ENCODE measurements at regions not wholly inside any gene's neighbourhood (a gene's known extent, or its start where the extent isn't known, plus 50 kb on each side); places are given as distances from the start of the nearest gene placed in this dataset.

DNA sequence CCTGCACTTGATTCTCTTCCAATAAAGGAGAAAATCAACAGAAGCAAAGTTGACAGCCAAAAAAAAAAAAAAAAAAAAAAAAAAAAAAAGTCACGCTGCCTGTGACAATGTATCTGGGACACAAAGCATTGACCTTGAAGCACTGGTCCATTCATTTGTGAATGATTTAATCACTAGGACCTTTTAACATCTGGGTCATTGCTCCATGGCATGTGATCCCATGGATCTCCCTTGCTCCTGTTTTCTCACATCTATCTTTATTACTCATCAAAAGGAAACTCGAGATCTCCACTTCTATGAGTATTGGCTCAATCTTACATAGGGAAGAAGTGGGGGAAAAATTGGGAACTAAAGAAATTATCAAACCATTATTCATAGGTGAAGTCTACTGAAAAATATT lies 89.6 kb upstream of the SMIM30 start:
- Histone ChIP-seq H3K9me3 (ENCODE audit: control insufficient read depth, low read length) (no peaks in the 10 kb centered on the region), H3K4me3 (ENCODE audit: low read depth, low read length) (no peak overlapping the region), H3K9ac (no peak overlapping the region), H3K27me3 (ENCODE audit: control insufficient read depth, insufficient read depth, low read length) (no peaks in the 10 kb centered on the region), H3K4me1 (peaks cover 8% of the 10 kb centered on the region), H3K4me2 (ENCODE audit: low read length) (no peak overlapping the region), H2AFZ (no peak overlapping the region), H3K27ac (no peak overlapping the region), H3K36me3 (ENCODE audit: control insufficient read depth, insufficient read depth, low read length) (no peaks in the 10 kb centered on the region), H3K79me2 (no peaks in the 10 kb centered on the region)
- TF ChIP-seq, protein P1, sequence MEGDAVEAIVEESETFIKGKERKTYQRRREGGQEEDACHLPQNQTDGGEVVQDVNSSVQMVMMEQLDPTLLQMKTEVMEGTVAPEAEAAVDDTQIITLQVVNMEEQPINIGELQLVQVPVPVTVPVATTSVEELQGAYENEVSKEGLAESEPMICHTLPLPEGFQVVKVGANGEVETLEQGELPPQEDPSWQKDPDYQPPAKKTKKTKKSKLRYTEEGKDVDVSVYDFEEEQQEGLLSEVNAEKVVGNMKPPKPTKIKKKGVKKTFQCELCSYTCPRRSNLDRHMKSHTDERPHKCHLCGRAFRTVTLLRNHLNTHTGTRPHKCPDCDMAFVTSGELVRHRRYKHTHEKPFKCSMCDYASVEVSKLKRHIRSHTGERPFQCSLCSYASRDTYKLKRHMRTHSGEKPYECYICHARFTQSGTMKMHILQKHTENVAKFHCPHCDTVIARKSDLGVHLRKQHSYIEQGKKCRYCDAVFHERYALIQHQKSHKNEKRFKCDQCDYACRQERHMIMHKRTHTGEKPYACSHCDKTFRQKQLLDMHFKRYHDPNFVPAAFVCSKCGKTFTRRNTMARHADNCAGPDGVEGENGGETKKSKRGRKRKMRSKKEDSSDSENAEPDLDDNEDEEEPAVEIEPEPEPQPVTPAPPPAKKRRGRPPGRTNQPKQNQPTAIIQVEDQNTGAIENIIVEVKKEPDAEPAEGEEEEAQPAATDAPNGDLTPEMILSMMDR (IDR thresholded peaks at IDR 0.05) = no peak

DNA sequence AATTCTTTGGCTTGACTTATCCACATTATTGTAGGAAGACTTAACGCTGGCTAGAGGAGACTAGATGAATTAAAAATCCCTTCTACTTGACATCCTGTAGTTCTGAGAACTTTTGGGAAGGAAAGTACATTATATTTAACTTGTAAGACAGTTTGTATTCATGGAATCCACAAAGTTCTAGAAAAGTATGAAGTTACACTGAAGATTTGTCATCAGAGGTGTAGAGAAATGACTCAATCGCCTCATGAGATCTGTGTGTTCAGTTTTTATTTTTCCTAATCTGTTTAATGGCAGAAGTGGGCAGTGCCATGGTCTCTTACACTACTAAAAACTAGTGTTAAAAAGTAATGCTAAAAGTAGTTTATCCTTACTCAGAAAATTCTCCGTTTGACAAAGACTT lies 89.1 kb upstream of the SMIM30 start:
- Histone ChIP-seq H3K9me3 (ENCODE audit: control insufficient read depth, low read length) (no peaks in the 10 kb centered on the region), H3K36me3 (ENCODE audit: control insufficient read depth, insufficient read depth, low read length) (no peaks in the 10 kb centered on the region), H3K27ac (no peak overlapping the region), H3K9ac (no peak overlapping the region), H3K4me3 (ENCODE audit: low read depth, low read length) (no peak overlapping the region), H3K79me2 (no peaks in the 10 kb centered on the region), H3K4me2 (ENCODE audit: low read length) (no peak overlapping the region), H2AFZ (no peak overlapping the region), H3K27me3 (ENCODE audit: control insufficient read depth, insufficient read depth, low read length) (no peaks in the 10 kb centered on the region), H3K4me1 (peaks cover 8% of the 10 kb centered on the region)
- TF ChIP-seq, protein P1 (IDR thresholded peaks at IDR 0.05) = no peak

DNA sequence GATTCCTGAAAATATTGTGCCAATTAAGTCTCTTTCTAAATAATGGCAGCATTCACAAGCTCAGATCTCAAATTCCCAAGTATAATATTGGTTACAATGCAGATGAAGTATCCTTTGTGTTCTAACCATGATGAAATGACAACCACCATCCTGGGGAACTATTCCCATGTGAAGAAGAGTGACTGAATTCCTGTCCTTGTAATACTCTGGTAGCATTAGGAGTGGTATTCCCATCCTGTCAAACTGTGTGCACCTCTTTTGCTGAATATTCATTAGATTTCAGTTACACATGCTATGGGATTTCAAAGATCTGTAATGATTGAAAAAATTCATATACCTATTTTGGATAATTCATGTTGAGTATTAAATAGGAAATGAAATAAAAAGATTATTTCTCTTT lies 86.1 kb upstream of the SMIM30 start:
- H3K4me3 ChIP-seq (ENCODE audit: low read depth, low read length) = no peak overlapping the region
- no peak overlapping the region for H3K4me2 ChIP-seq (ENCODE audit: low read length)

DNA sequence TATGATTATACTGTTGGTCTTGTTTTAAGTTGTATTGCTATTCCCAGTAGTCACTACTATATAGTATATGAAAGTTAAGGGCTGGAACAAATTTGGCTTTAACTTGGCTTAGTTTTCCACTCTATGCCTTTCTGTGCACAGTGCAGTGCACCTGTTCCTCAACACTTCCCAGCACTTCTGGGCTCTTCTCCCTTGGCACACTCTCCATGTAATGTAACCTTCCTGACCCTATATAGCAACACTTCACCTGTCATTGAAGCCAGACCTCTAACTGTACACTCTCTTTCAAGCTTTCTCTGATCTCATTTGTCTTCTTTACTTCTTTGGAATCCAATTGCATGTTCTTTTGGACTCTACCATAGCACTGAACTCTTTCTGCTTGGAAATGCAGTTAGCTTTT lies 83.9 kb upstream of the SMIM30 start:
- Histone ChIP-seq H2AFZ (no peak overlapping the region), H3K4me1 (peaks cover 8% of the 10 kb centered on the region), H3K36me3 (ENCODE audit: control insufficient read depth, insufficient read depth, low read length) (no peaks in the 10 kb centered on the region), H3K9ac (no peak overlapping the region), H3K27me3 (ENCODE audit: control insufficient read depth, insufficient read depth, low read length) (no peaks in the 10 kb centered on the region), H3K79me2 (no peaks in the 10 kb centered on the region), H3K27ac (no peak overlapping the region), H3K4me2 (ENCODE audit: low read length) (no peak overlapping the region), H3K9me3 (ENCODE audit: control insufficient read depth, low read length) (no peaks in the 10 kb centered on the region), H3K4me3 (ENCODE audit: low read depth, low read length) (no peak overlapping the region)
- TF ChIP-seq, protein P1 (IDR thresholded peaks at IDR 0.05) = no peak

More for the DNA sequence above, 86.1 kb upstream of the SMIM30 start:
- H3K36me3 ChIP-seq (ENCODE audit: control insufficient read depth, insufficient read depth, low read length) = no peaks in the 10 kb centered on the region
- H3K27me3 ChIP-seq (ENCODE audit: control insufficient read depth, insufficient read depth, low read length) = no peaks in the 10 kb centered on the region
- H3K9me3 ChIP-seq (ENCODE audit: control insufficient read depth, low read length) = no peaks in the 10 kb centered on the region
- no peaks in the 10 kb centered on the region for H3K79me2 ChIP-seq
- H2AFZ ChIP-seq = no peak overlapping the region
- no peak overlapping the region for H3K9ac ChIP-seq
- peaks cover 8% of the 10 kb centered on the region for H3K4me1 ChIP-seq
- TF ChIP-seq, protein P1 (IDR thresholded peaks at IDR 0.05) = no peak
- no peak overlapping the region for H3K27ac ChIP-seq

DNA sequence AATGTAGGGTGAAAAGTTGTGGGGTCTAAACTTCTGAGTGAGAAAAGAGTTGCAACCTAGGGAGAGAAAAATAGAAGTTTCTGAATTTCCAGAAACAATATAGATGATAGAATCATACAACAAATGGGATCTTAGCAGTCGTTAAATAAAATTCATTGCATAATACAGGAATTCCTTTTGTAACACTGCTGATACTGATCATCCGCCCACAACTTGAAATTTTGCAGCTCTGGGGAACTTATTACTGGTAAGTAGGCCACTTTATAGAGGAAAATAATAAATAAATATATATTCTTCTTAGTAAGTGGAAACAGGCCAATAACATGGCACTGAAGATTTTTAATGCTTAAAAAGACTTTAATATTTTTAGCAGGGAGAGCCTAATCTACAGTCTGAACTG lies 81.9 kb upstream of the SMIM30 start:
- Histone ChIP-seq H3K27me3 (ENCODE audit: control insufficient read depth, insufficient read depth, low read length) (no peaks in the 10 kb centered on the region), H3K9ac (no peak overlapping the region), H3K9me3 (ENCODE audit: control insufficient read depth, low read length) (no peaks in the 10 kb centered on the region), H3K36me3 (ENCODE audit: control insufficient read depth, insufficient read depth, low read length) (no peaks in the 10 kb centered on the region), H3K4me1 (peaks cover 8% of the 10 kb centered on the region), H3K4me2 (ENCODE audit: low read length) (no peak overlapping the region), H3K27ac (no peak overlapping the region), H3K79me2 (no peaks in the 10 kb centered on the region), H3K4me3 (ENCODE audit: low read depth, low read length) (no peak overlapping the region), H2AFZ (no peak overlapping the region)
- TF ChIP-seq, protein P1 (IDR thresholded peaks at IDR 0.05) = no peak

Measured in parathyroid adenoma (tissue), 2 donors.